PFSK-1 (cell line): ENCODE measurements at regions not wholly inside any gene's neighbourhood (a gene's known extent, or its start where the extent isn't known, plus 50 kb on each side); places are given as distances from the start of the nearest gene placed in this dataset.

Experiments used
- POLR2AphosphoS5 ChIP-seq: IDR thresholded peaks from 2 replicates; pipeline ENCODE4 v1.6.1; 2012; ENCODE audit warnings: low read depth, mild to moderate bottlenecking, control low read depth, low read length, moderate library complexity
- REST ChIP-seq, 2 experiments: IDR thresholded peaks; 2 replicates each; pipeline versions ENCODE4 v1.6.1 to v1.8.0; 2011 to 2012; ENCODE audit warnings: low read depth in 2 of 2, low read length in 2 of 2, control low read depth in 1 of 2, inconsistent platforms in 1 of 2, mild to moderate bottlenecking in 1 of 2, moderate library complexity in 1 of 2; ENCODE audit not compliant: insufficient read depth in 1 of 2
- SIN3A ChIP-seq: IDR thresholded peaks from 2 replicates; pipeline ENCODE4 v1.6.1; 2012; ENCODE audit warnings: mild to moderate bottlenecking, low read length, moderate library complexity, borderline replicate concordance; ENCODE audit not compliant: insufficient read depth
- TAF1 ChIP-seq: IDR thresholded peaks from 2 replicates; pipeline ENCODE4 v1.6.1; 2012; ENCODE audit warnings: low read length, control low read depth, borderline replicate concordance; ENCODE audit not compliant: insufficient read depth

DNA sequence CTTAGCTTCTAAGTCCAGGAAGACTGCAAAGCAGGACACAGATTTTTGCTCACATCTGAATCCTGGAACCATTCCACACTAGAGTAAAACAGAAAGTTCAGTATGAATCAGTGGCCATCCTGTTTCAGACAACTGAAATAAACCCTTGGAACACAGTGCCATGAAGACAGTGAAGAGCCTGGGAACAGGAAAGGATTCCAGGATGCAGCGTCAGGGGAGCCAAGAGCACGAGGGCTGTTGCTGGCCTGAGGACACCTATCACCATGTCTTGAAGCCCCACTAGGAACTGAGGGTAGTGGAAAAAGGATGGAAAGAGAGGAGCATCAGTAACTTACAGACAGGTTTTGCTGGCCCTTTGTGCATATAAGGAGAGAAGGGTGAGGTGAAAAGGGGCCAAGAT, 115.3 kb upstream of the FSTL4 start:
- TF ChIP-seq POLR2AphosphoS5 (no peak), TAF1 (no peak), REST (IDR thresholded peaks at IDR 0.05; ENCODE audit: insufficient read depth in 1 of 2, low read depth in 2 of 2, low read length in 2 of 2) (no peak), SIN3A (no peak)
